ENCODE measurements at regions not wholly inside any gene's neighbourhood (a gene's known extent, or its start where the extent isn't known, plus 50 kb on each side); places are given as distances from the start of the nearest gene placed in this dataset.

DNA sequence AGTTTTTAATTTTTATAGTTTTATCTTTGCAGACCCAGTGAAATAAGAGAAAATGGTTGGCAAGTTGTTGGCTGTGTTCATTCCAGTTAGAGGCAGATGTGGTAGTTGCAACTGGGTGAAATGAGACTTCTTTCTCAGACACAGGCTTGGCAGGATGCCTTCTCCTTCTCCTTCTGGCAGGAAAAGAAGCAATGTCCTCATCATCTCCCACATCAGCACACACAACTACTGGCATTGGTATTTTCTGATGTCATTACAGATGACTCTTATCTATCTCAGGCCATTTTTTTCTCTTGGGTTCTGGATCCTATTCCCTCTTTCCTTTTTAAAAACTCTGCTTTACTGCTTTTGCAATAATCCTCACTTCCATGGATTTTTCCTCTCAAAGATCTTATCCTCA, 103.3 kb upstream of the EDIL3 start:
- no peak for DNase-seq (ENCODE audit: low spot score)

DNA sequence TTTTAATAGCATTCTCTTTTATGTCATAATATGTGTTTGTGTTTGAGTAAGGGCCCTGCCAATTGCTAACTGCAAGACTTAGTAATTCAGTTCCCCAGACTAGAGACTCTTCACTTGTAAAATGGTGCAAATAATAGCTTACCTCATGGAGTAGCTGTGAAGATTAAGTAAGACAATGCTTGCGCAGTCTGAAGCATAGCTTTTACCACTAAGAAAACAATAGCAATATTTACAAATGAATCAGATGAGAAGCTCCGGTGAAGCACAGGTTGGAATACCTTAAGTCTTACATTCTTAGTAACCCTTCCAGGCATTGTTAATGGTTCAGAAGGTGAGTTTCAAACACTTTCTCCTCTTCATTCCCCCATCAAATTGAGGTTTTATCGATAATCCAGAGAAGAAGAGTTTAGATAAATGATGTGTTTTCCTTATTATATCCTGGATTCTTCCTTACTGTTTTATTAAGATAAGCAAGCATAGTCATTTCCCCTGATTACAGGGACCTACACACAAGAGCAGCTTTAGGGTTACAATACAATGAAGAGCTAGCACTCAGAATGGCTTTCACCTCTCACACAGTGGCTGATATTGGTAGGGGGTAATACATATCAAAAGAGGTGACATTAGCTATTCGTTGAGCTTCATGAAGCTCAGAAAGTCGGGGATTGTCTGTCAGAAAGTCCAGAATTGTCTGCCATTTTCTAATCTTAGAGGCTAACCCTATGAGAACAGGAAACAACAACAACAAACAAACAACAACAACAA, 96.4 kb upstream of the EDIL3 start:
- no peak for DNase-seq (ENCODE audit: low spot score)

DNA sequence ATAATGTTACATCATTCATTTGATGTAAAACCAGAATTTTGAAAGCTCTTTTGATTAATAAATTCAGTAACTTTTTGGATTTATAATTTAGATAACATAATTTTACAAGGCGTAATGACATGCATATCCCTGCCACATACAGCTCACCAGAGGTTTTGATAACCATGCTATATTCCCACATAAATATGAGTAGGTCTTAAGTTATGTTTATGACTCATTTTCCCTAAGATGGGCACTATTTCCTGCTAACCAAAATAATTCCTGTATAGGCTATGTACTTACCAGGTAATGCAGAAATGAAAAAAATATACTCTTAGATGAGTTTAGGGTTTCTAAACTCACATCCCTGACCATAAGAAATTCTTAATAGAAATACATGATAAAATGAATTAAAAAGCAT, 93.9 kb upstream of the EDIL3 start:
- DNase-seq (ENCODE audit: low spot score) = no peak

DNA sequence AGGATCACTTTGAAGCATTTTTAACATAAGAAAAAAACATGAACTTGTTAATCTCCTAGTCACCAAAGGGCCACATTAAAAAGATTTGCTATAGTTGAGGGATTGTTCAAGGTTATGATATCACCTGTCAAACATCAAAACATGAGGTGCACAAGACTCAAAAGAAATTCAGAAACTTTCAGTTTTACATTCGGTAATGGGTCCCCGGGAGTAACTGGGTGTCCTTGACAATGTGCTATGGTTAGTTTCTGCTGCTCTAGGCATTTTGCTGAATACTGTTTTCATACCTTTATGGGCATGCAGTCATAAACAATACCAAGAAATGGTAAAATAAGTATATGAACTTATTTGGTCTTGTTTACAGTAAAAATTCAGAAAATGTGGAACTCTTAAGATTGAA, 92.8 kb upstream of the EDIL3 start:
- DNase-seq (ENCODE audit: low spot score) = no peak

DNA sequence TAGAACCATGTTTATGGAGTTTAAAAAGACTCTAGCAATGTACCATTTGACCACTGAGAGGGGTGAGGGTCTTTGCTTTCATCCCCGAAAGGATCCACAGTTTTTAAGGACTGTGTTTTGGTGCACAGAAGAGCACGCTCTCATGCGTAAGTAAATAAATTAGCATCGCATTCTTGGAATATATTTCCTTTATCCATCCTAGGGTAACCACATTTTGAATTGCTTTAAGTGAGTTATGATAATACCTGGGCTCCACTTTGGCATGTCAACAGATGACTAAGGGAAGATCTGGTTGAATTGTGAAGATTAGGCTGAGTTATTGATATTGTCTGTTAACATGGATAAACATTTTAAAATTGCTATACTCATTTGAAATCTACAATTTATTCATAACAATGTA, 89.4 kb upstream of the EDIL3 start:
- no peak for DNase-seq (ENCODE audit: low spot score)

DNA sequence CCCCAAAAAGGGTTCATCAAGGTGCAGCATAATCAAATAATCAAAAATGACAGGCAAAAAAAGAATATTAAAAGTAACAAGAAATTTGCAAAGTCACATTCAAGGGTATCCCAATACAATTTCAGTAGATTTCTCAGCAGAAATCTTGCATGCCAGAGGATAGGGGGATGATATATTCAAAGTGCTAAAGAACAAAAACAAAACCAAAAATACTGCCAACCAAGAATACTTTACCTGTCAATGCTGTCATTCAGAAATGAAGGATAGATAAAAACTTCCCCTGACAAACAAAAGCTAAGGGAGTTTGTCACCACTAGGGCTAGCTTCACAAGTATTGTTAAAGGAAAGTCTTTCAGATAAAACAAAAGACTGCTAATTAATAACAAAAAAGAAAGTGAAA, 68.7 kb upstream of the EDIL3 start:
- no peak for DNase-seq (ENCODE audit: low spot score)

DNA sequence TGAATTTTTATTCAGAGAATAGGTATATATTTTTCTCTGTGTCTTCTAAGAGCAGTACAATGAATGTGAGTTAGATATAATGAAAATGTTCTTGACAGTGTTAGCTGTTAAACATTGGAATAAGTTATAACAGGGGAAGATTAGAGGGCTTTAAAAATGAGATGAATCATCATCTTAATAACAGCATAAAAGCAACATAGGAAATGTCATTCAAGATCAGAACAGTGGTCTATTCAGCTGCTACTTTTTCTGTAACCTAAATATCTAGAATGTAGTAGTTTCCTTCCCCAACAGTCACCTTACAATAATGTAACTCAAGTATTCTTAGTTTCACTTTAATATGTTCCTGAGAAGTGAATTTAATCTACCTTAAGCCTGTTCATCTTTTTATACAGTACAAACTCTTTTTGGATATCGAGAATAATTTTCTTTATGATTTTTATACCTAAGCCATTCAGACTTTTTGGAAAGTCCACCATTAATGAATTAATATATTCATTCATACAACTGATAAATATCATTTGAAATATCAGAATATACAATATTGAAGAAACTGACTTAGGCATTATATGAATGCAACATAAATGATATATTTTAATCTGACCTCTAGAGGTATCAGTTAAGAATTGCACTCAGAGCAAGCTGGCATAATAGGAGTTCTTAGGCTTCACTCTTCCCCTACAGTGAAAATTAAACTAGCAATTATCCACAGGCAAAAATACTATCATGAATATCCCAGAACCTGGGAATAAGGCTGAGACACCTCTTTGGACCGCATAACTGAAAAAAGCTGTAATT, 66.1 kb upstream of the EDIL3 start:
- peak; percentile 26 for DNase-seq (ENCODE audit: low spot score)

DNA sequence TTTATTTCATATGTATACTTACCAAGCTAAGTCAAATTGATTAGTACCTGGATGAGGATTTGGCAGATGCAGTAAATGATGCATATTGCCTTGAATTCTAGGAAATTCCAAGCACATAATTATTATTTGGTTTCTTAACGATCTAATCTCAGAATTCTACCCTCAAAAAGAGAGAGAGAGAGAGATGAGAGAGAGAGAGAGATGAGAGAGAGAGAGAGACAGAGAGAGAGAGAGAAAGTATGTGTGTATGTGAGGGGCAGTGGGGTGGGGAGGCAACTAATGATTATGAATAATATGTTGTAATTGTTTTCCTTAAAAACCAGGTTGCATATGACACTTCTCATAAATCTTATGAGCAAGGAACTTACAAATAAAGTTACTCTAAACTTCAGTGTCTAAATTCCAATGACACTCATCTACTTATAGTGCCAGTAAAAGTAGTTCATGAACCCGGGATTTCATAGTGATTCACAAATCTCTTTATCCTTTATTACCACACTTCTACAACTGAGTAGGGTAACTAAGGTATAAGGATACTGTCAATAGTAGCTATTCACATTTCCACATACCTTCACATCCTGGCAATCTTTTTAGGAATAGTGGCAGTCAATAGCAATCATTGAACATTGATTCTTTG, 60.5 kb upstream of the EDIL3 start:
- DNase-seq (ENCODE audit: low spot score) = no peak

DNA sequence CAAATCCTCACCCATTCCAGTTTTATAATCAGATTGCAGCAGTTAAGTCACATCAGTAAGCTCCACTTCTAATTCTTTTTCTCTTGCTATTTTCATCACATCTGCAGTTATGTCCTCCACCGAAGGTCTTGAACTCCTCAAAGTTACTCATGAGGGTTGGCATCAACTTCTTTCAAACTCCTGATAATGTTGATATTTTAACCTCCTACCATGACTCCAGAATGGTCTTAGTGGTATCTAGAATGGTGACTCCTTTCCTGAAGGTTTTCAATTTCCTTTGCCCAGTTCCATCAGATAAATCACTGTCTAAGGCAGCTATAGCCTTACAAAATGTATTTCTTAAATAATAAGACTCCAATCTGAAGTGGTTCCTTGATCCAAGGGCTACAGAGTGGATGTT, 53.8 kb upstream of the EDIL3 start:
- no peak for DNase-seq (ENCODE audit: low spot score)

DNA sequence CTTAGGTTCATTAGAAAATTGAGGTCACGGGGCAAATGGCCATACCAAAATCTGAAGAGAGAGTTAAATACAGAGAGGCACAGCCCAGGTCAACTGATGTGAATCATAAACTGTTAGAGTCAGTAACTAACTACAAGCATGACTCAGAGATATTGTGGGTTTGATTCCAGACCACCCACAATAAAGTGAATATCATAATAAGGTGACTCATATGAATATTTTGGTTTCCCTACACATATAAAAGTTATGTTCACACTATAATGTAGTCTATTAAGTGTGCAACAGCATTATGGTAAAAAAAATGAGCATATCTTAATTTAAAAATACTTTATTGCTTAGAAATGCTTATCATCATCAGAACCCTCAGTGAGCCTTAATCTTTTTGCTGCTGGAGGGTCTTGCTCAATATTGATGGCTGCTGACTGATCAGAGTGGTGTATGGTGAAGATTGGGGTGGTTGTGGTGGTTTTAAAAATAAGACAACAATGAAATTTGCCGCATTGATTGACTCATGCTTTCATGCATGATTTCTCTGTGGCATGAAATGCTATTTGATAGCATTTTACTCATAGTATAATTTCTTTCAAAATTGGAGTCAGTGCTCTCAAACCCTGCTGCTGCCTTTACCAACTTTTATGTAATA, 53.1 kb upstream of the EDIL3 start:
- peak; percentile 23 for DNase-seq (ENCODE audit: low spot score)

DNA sequence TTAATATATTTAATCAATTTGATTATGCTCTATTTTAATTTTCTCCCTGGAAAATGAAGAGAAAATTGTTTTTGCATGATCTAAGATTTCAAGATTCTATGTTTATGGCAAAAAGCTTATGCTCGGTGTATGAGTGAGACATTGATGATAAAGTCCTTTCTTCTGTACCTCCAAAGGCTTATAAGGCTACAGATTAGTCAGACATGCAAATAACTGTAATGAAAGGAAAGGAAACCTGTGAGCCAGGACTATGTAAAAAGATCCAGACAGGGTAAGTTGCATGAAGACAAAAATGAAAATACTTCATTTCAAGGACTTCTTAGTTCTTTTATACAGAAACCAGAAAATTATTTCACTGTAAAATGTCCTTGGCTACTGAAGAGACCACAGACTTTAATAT, 52.2 kb upstream of the EDIL3 start:
- no peak for DNase-seq (ENCODE audit: low spot score)

DNA sequence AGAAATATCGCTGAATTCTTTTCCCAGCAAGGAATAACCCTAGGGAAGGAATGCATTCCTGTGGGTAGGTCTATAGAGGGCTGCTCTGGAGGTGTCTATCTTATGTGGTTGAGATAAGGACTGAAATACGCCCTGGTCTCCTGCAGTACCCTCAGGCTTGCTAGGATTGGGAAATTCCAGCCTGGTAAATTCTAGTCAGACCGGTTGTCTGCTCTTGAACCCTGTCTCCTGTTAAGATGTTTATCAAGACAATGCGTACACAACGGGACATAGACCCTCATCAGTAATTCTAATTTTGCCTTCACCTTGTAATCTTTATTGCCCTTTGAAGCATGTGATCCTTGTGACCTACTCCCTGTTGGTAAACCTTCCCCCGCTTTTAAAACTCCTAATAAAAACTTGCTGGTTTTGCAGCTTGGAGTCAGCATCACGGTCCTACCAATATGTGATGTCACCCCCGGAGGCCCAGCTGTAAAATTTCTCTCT, 51.2 kb upstream of the EDIL3 start:
- peak; percentile 41 for DNase-seq (ENCODE audit: low spot score)

All from HT-29 (cell line).